ENCODE measurements at regions not wholly inside any gene's neighbourhood (a gene's known extent, or its start where the extent isn't known, plus 50 kb on each side); places are given as distances from the start of the nearest gene placed in this dataset.

DNA sequence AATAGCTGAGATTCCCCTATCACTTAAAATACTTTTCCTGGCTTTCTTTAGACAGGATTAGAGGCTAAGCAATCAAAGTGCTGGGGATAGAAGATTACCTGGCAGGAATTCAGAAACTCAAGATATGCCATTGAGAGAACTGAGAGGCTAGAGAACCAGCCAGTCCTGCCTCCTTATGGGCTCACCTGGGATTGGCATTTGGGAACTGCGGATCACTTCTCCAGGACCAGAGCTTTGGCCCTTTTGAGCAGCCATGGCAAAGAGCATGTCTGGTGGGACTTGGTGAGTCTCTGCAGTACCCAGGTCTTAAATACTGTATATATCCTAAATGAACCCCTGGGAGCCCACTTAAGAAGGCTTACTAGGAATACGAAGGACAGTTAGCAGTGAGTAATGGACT, 399.1 kb downstream of the BTBD3 start:
- TF ChIP-seq HDGF (IDR thresholded peaks at IDR 0.05; ENCODE audit: borderline replicate concordance) = no peak
- TF ChIP-seq SUZ12 (IDR thresholded peaks at IDR 0.05) = no peak
- no peak for TF ChIP-seq TARDBP (IDR thresholded peaks at IDR 0.05)
- TF ChIP-seq, protein P1, sequence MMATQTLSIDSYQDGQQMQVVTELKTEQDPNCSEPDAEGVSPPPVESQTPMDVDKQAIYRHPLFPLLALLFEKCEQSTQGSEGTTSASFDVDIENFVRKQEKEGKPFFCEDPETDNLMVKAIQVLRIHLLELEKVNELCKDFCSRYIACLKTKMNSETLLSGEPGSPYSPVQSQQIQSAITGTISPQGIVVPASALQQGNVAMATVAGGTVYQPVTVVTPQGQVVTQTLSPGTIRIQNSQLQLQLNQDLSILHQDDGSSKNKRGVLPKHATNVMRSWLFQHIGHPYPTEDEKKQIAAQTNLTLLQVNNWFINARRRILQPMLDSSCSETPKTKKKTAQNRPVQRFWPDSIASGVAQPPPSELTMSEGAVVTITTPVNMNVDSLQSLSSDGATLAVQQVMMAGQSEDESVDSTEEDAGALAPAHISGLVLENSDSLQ (IDR thresholded peaks at IDR 0.05) = no peak
- no peak for TF ChIP-seq SP1 (IDR thresholded peaks at IDR 0.05)
- TF ChIP-seq FOXK2 (IDR thresholded peaks at IDR 0.05) = no peak
- no peak for TF ChIP-seq FOXM1 (IDR thresholded peaks at IDR 0.05; ENCODE audit: borderline replicate concordance)
- no peak for TF ChIP-seq ARNT (IDR thresholded peaks at IDR 0.05)
- TF ChIP-seq NFRKB (IDR thresholded peaks at IDR 0.05) = no peak
- TF ChIP-seq BHLHE40 (IDR thresholded peaks at IDR 0.05; ENCODE audit: borderline replicate concordance) = no peak
- TF ChIP-seq FOXA1 (IDR thresholded peaks at IDR 0.05) = no peak
- no peak for TF ChIP-seq LEF1 (IDR thresholded peaks at IDR 0.05; ENCODE audit: borderline replicate concordance)
- no peak for TF ChIP-seq ZNF384 (IDR thresholded peaks at IDR 0.05)
- TF ChIP-seq CTBP1 (IDR thresholded peaks at IDR 0.05; ENCODE audit: borderline replicate concordance) = no peak

Measured in HEK293T (cell line).